Testis (tissue), 2 donors: ENCODE measurements at regions not wholly inside any gene's neighbourhood (a gene's known extent, or its start where the extent isn't known, plus 50 kb on each side); places are given as distances from the start of the nearest gene placed in this dataset.

Experiments
- POLR2A ChIP-seq: fragments of 450-650 bp; IDR thresholded peaks from one replicate; pipeline ENCODE4 v1.6.1; 2017; ENCODE audit warnings: antibody characterized with exemption, mild to moderate bottlenecking, moderate library complexity
- TF ChIP-seq, protein P1 (sequence below), 3 experiments: fragments of 450-650 bp in 2 of 3; fragments of 200-600 bp in 1 of 3; sonication (generic) in 1 of 3; IDR thresholded peaks; one replicate each; pipeline ENCODE4 v1.5.1; 2016 to 2019; ENCODE audit warnings: antibody characterized with exemption in 3 of 3, mild to moderate bottlenecking in 2 of 3, moderate library complexity in 1 of 3

DNA sequence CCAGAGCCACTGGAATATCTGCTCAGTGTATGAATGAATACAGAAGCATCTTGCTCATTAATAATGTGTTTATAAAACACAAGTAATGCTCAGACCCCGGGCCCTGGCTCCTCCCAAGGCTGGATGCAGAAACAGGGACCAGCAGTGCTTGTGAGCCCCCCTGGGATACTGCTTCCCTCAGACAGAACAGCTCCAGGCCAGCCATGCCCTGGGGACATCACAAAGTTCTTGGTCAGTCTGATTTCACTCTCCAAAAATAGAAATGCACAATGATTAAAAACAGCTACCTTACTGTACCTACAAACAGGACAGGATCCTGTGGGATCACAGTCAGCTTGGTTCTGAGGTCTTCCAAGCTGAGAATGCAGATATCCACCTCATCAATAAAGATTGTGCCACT is 68.2 kb downstream of the ABCC12 start:
- TF ChIP-seq POLR2A = no peak
- TF ChIP-seq, protein P1, sequence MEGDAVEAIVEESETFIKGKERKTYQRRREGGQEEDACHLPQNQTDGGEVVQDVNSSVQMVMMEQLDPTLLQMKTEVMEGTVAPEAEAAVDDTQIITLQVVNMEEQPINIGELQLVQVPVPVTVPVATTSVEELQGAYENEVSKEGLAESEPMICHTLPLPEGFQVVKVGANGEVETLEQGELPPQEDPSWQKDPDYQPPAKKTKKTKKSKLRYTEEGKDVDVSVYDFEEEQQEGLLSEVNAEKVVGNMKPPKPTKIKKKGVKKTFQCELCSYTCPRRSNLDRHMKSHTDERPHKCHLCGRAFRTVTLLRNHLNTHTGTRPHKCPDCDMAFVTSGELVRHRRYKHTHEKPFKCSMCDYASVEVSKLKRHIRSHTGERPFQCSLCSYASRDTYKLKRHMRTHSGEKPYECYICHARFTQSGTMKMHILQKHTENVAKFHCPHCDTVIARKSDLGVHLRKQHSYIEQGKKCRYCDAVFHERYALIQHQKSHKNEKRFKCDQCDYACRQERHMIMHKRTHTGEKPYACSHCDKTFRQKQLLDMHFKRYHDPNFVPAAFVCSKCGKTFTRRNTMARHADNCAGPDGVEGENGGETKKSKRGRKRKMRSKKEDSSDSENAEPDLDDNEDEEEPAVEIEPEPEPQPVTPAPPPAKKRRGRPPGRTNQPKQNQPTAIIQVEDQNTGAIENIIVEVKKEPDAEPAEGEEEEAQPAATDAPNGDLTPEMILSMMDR (IDR thresholded peaks at IDR 0.05) = no peak
